Epithelial cell of esophagus (primary cell): ENCODE measurements at regions not wholly inside any gene's neighbourhood (a gene's known extent, or its start where the extent isn't known, plus 50 kb on each side); places are given as distances from the start of the nearest gene placed in this dataset.
A peak's percentile ranks its signal among the peaks of the same experiment; 100 is the strongest.
"Not testable (repeated sequence)": the region's sequence is repeated elsewhere in the genome, so short reads cannot be mapped to it uniquely, and the experiment has no call there.

ENCODE experiments used
- DNase-seq: peaks from one replicate; pipeline ENCODE4 v3.0.0; 2010; ENCODE audit warnings: low read depth
- H3K4me3 ChIP-seq: 2 replicates; pipeline ENCODE4 v1.5.1; 2011; ENCODE audit warnings: mild to moderate bottlenecking, low read length, control low read depth
- CTCF ChIP-seq: IDR thresholded peaks from 2 replicates; pipeline ENCODE4 v1.5.1; 2011; ENCODE audit warnings: low read depth, mild to moderate bottlenecking, low read length, control low read depth, inconsistent platforms; ENCODE audit not compliant: insufficient read depth; ENCODE audit errors: missing control alignments

- no peak for TF ChIP-seq CTCF
- no peak overlapping the region for H3K4me3 ChIP-seq
- DNase-seq, result no peak
Observed at GRCh38 chr4:75325318-75325979, 188.8 kb downstream of the RCHY1 start.

- no peak for TF ChIP-seq CTCF
- H3K4me3 ChIP-seq, result no peak overlapping the region
Observed at GRCh38 chr4:75321484-75321883, 192.7 kb downstream of the RCHY1 start.

GRCh38 chr4:75317641-75318040 is 196.6 kb downstream of the RCHY1 start:
- not testable (repeated sequence) for H3K4me3 ChIP-seq, DNase-seq

More at GRCh38 chr4:75321484-75321883, 192.7 kb downstream of the RCHY1 start:
- no peak for DNase-seq

- H3K4me3 ChIP-seq, result no peak overlapping the region
- DNase-seq, result no peak
- no peak for TF ChIP-seq CTCF
Observed at GRCh38 chr4:75308049-75308448, 206.2 kb downstream of the RCHY1 start.

GRCh38 chr4:75306506-75306905 is 207.7 kb downstream of the RCHY1 start:
- no peak for DNase-seq
- H3K4me3 ChIP-seq, result no peak overlapping the region
- no peak for TF ChIP-seq CTCF

GRCh38 chr4:75302648-75303047 is 211.6 kb downstream of the RCHY1 start:
- no peak overlapping the region for H3K4me3 ChIP-seq
- DNase-seq, result peak; percentile 36
- TF ChIP-seq CTCF, result no peak

GRCh38 chr4:75289914-75290582 is 224.2 kb downstream of the RCHY1 start:
- TF ChIP-seq CTCF, result peak; percentile 52
- no peak overlapping the region for H3K4me3 ChIP-seq
- peak; percentile 89 for DNase-seq
